WTC11 (cell line): ENCODE measurements at regions not wholly inside any gene's neighbourhood (a gene's known extent, or its start where the extent isn't known, plus 50 kb on each side); places are given as distances from the start of the nearest gene placed in this dataset.

ENCODE experiments used
- ATAC-seq: fragments of 200-7000 bp; cut with Tn5 transposase; 2 replicates; pipeline ENCODE4 v1.10.0; 2021; ENCODE audit warnings: mild to moderate bottlenecking, moderate library complexity
- CTCF ChIA-PET: fragments of 300-600 bp; sonication (Branson Sonifier 250); formaldehyde crosslinking; loops from one replicate; lab custom pipeline; 2021; ENCODE audit warnings: antibody characterized with exemption; lab: Charles Lee
- POLR2A ChIA-PET: fragments of 350-600 bp; sonication (Branson Sonifier 250); formaldehyde crosslinking; loops from one replicate; lab custom pipeline; 2021; ENCODE audit warnings: antibody characterized with exemption; lab: Charles Lee
- DNase-seq: peaks from one replicate; pipeline ENCODE4 v3.0.0; 2021; ENCODE audit warnings: low spot score
- H3K27ac Mint-ChIP-seq: 2 replicates; pipeline ENCODE4 v1.8.0; 2021; ENCODE audit warnings: mixed read lengths
- H3K27me3 Mint-ChIP-seq: 2 replicates; pipeline ENCODE4 v1.8.0; 2021; ENCODE audit warnings: low read depth, mild to moderate bottlenecking, moderate library complexity, mixed read lengths
- H3K36me3 Mint-ChIP-seq: 2 replicates; pipeline ENCODE4 v1.8.0; 2021; ENCODE audit warnings: mixed read lengths
- H3K4me1 Mint-ChIP-seq: 2 replicates; pipeline ENCODE4 v1.8.0; 2022; ENCODE audit warnings: mixed read lengths
- H3K4me3 Mint-ChIP-seq: 2 replicates; pipeline ENCODE4 v1.8.0; 2021; ENCODE audit warnings: mild to moderate bottlenecking, moderate library complexity, mixed read lengths
- H3K9me3 Mint-ChIP-seq: 2 replicates; pipeline ENCODE4 v1.8.0; 2021; ENCODE audit warnings: mixed read lengths
- ATF1 ChIP-seq: sonication (generic); formaldehyde crosslinking; IDR thresholded peaks from 2 replicates; pipeline ENCODE4 v1.8.1; 2023; ENCODE audit warnings: mild to moderate bottlenecking, moderate library complexity, missing genetic modification reagents
- ELF4 ChIP-seq: sonication (generic); formaldehyde crosslinking; IDR thresholded peaks from 2 replicates; pipeline ENCODE4 v1.8.1; 2022; ENCODE audit warnings: low read depth, mild to moderate bottlenecking, moderate library complexity, missing genetic modification reagents
- GRHL2 ChIP-seq: fragments of 250-450 bp; sonication (Bioruptor Pico); IDR thresholded peaks from 2 replicates; pipeline ENCODE4 v1.8.0; 2022; ENCODE audit warnings: mild to moderate bottlenecking, moderate library complexity; ENCODE audit not compliant: insufficient replicate concordance, severe bottlenecking
- HMGA2 ChIP-seq: fragments of 250-450 bp; sonication (Bioruptor Pico); IDR thresholded peaks from 2 replicates; pipeline ENCODE4 v1.4.0; 2021; ENCODE audit warnings: mild to moderate bottlenecking, moderate library complexity
- IRF2 ChIP-seq: sonication (generic); formaldehyde crosslinking; IDR thresholded peaks from 2 replicates; pipeline ENCODE4 v1.8.0; 2022; ENCODE audit warnings: low read depth, missing genetic modification reagents, borderline replicate concordance
- JAZF1 ChIP-seq: fragments of 250-450 bp; sonication (Bioruptor Pico); IDR thresholded peaks from 2 replicates; pipeline ENCODE4 v1.9.0; 2021; ENCODE audit warnings: moderate library complexity, mild to moderate bottlenecking, inconsistent platforms
- JUN ChIP-seq: sonication (generic); formaldehyde crosslinking; IDR thresholded peaks from 2 replicates; pipeline ENCODE4 v1.8.0; 2023; ENCODE audit warnings: mild to moderate bottlenecking, missing genetic modification reagents
- OVOL2 ChIP-seq: fragments of 250-450 bp; sonication (Bioruptor Pico); IDR thresholded peaks from 2 replicates; pipeline ENCODE4 v1.9.0; 2021; ENCODE audit warnings: mild to moderate bottlenecking, borderline replicate concordance
- SOX15 ChIP-seq: fragments of 250-450 bp; sonication (Bioruptor Pico); IDR thresholded peaks from 2 replicates; pipeline ENCODE4 v1.9.0; 2021; ENCODE audit warnings: mild to moderate bottlenecking
- TCF7 ChIP-seq: sonication (generic); formaldehyde crosslinking; IDR thresholded peaks from 2 replicates; pipeline ENCODE4 v1.8.0; 2022; ENCODE audit warnings: mild to moderate bottlenecking, low read depth, missing genetic modification reagents, moderate library complexity
- TP53 ChIP-seq: sonication (generic); formaldehyde crosslinking; IDR thresholded peaks from 2 replicates; pipeline ENCODE4 v1.8.1; 2023; ENCODE audit warnings: mild to moderate bottlenecking, missing genetic modification reagents
- ZNF138 ChIP-seq: sonication (generic); formaldehyde crosslinking; conservative IDR thresholded peaks from 2 replicates; pipeline ENCODE4 v1.8.1; 2022; ENCODE audit warnings: mild to moderate bottlenecking, moderate library complexity, missing genetic modification reagents
- TF ChIP-seq, protein P1 (sequence below): fragments of 250-450 bp; sonication (Bioruptor Pico); IDR thresholded peaks from 2 replicates; pipeline ENCODE4 v1.8.0; 2021; ENCODE audit warnings: mild to moderate bottlenecking
- TF ChIP-seq, protein P2 (sequence below): fragments of 250-450 bp; sonication (Bioruptor Pico); IDR thresholded peaks from 2 replicates; pipeline ENCODE4 v1.9.0; 2021; ENCODE audit warnings: mild to moderate bottlenecking
- TF ChIP-seq, protein P3 (sequence below): sonication (generic); formaldehyde crosslinking; IDR thresholded peaks from 2 replicates; pipeline ENCODE4 v1.8.1; 2023; ENCODE audit warnings: mild to moderate bottlenecking, missing genetic modification reagents, borderline replicate concordance
- TF ChIP-seq, protein P4 (sequence below): fragments of 250-450 bp; sonication (Bioruptor Pico); IDR thresholded peaks from 2 replicates; pipeline ENCODE4 v1.9.0; 2021; ENCODE audit warnings: mild to moderate bottlenecking
- TF ChIP-seq, protein P5 (sequence below): sonication (generic); formaldehyde crosslinking; IDR thresholded peaks from 2 replicates; pipeline ENCODE4 v1.8.0; 2022; ENCODE audit warnings: mild to moderate bottlenecking, missing genetic modification reagents
- TF ChIP-seq, protein P6 (sequence below): sonication (generic); formaldehyde crosslinking; IDR thresholded peaks from 2 replicates; pipeline ENCODE4 v1.8.1; 2022; ENCODE audit warnings: low read depth, mild to moderate bottlenecking, moderate library complexity, missing genetic modification reagents, borderline replicate concordance

DNA sequence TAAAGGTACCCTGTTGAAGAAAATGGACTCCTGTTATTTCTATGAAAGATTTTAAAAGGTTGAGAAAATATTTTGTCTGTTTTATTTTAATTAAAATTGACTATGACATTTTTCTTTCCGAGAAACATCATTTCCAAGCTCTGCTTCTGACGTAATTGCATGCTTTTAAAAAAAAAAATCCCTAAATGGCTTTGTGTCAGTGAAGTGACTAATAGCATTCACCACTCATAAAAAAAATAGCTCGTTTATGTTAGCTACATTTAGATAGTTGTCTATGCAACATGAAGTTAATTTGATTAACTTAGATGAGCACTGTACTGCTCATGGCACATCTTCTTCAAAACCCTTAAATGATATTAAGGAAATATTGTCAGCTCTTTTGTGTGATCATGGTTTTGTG lies 105.1 kb upstream of the KLHL13 start:
- no peaks in the 10 kb centered on the region for H3K4me1 Mint-ChIP-seq
- no peak for TF ChIP-seq ATF1 (CRISPR knock-in tag)
- TF ChIP-seq, protein P1, sequence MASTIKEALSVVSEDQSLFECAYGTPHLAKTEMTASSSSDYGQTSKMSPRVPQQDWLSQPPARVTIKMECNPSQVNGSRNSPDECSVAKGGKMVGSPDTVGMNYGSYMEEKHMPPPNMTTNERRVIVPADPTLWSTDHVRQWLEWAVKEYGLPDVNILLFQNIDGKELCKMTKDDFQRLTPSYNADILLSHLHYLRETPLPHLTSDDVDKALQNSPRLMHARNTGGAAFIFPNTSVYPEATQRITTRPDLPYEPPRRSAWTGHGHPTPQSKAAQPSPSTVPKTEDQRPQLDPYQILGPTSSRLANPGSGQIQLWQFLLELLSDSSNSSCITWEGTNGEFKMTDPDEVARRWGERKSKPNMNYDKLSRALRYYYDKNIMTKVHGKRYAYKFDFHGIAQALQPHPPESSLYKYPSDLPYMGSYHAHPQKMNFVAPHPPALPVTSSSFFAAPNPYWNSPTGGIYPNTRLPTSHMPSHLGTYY = no peak
- TF ChIP-seq, protein P2, sequence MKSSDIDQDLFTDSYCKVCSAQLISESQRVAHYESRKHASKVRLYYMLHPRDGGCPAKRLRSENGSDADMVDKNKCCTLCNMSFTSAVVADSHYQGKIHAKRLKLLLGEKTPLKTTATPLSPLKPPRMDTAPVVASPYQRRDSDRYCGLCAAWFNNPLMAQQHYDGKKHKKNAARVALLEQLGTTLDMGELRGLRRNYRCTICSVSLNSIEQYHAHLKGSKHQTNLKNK (CRISPR knock-in tag) = no peak
- TF ChIP-seq, protein P3, sequence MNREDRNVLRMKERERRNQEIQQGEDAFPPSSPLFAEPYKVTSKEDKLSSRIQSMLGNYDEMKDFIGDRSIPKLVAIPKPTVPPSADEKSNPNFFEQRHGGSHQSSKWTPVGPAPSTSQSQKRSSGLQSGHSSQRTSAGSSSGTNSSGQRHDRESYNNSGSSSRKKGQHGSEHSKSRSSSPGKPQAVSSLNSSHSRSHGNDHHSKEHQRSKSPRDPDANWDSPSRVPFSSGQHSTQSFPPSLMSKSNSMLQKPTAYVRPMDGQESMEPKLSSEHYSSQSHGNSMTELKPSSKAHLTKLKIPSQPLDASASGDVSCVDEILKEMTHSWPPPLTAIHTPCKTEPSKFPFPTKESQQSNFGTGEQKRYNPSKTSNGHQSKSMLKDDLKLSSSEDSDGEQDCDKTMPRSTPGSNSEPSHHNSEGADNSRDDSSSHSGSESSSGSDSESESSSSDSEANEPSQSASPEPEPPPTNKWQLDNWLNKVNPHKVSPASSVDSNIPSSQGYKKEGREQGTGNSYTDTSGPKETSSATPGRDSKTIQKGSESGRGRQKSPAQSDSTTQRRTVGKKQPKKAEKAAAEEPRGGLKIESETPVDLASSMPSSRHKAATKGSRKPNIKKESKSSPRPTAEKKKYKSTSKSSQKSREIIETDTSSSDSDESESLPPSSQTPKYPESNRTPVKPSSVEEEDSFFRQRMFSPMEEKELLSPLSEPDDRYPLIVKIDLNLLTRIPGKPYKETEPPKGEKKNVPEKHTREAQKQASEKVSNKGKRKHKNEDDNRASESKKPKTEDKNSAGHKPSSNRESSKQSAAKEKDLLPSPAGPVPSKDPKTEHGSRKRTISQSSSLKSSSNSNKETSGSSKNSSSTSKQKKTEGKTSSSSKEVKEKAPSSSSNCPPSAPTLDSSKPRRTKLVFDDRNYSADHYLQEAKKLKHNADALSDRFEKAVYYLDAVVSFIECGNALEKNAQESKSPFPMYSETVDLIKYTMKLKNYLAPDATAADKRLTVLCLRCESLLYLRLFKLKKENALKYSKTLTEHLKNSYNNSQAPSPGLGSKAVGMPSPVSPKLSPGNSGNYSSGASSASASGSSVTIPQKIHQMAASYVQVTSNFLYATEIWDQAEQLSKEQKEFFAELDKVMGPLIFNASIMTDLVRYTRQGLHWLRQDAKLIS (CRISPR knock-in tag) = no peak
- TF ChIP-seq, protein P4, sequence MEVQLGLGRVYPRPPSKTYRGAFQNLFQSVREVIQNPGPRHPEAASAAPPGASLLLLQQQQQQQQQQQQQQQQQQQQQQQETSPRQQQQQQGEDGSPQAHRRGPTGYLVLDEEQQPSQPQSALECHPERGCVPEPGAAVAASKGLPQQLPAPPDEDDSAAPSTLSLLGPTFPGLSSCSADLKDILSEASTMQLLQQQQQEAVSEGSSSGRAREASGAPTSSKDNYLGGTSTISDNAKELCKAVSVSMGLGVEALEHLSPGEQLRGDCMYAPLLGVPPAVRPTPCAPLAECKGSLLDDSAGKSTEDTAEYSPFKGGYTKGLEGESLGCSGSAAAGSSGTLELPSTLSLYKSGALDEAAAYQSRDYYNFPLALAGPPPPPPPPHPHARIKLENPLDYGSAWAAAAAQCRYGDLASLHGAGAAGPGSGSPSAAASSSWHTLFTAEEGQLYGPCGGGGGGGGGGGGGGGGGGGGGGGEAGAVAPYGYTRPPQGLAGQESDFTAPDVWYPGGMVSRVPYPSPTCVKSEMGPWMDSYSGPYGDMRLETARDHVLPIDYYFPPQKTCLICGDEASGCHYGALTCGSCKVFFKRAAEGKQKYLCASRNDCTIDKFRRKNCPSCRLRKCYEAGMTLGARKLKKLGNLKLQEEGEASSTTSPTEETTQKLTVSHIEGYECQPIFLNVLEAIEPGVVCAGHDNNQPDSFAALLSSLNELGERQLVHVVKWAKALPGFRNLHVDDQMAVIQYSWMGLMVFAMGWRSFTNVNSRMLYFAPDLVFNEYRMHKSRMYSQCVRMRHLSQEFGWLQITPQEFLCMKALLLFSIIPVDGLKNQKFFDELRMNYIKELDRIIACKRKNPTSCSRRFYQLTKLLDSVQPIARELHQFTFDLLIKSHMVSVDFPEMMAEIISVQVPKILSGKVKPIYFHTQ (CRISPR knock-in tag) = no peak
- no peak for TF ChIP-seq JUN (CRISPR knock-in tag)
- TF ChIP-seq TCF7 = no peak
- TF ChIP-seq OVOL2 (CRISPR knock-in tag) = no peak
- TF ChIP-seq IRF2 (CRISPR knock-in tag) = no peak
- no peak for TF ChIP-seq ELF4
- no peak for TF ChIP-seq SOX15
- TF ChIP-seq GRHL2 = no peak
- TF ChIP-seq, protein P5, sequence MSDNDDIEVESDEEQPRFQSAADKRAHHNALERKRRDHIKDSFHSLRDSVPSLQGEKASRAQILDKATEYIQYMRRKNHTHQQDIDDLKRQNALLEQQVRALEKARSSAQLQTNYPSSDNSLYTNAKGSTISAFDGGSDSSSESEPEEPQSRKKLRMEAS (CRISPR knock-in tag) = no peak
- no peak for TF ChIP-seq JAZF1 (CRISPR knock-in tag)
- TF ChIP-seq, protein P6, sequence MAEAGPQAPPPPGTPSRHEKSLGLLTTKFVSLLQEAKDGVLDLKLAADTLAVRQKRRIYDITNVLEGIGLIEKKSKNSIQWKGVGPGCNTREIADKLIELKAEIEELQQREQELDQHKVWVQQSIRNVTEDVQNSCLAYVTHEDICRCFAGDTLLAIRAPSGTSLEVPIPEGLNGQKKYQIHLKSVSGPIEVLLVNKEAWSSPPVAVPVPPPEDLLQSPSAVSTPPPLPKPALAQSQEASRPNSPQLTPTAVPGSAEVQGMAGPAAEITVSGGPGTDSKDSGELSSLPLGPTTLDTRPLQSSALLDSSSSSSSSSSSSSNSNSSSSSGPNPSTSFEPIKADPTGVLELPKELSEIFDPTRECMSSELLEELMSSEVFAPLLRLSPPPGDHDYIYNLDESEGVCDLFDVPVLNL (CRISPR knock-in tag) = no peak
- TF ChIP-seq HMGA2 (CRISPR knock-in tag) = no peak
- no peak for TF ChIP-seq TP53 (CRISPR knock-in tag)
- no peak for TF ChIP-seq ZNF138 (CRISPR knock-in tag)
- TF ChIP-seq, all 79 proteins: peak for 0
- no peaks in the 10 kb centered on the region for H3K36me3 Mint-ChIP-seq
- H3K9me3 Mint-ChIP-seq = no peaks in the 10 kb centered on the region
- no peak overlapping the region for H3K4me3 Mint-ChIP-seq
- no peak overlapping the region for H3K27ac Mint-ChIP-seq
- ChIA-PET CTCF (interaction anchor here (0.6 kb wide), 1 partner anchor 1961 kb away, joined by 3 read pairs; no protein-coding TSS in a partner anchor), POLR2A (no interaction called here)
- ATAC-seq (no peak), DNase-seq (no peak)
- no peaks in the 10 kb centered on the region for H3K27me3 Mint-ChIP-seq
